Glomerular visceral epithelial cell (primary cell): ENCODE measurements at regions not wholly inside any gene's neighbourhood (a gene's known extent, or its start where the extent isn't known, plus 50 kb on each side); places are given as distances from the start of the nearest gene placed in this dataset.
A peak's percentile ranks its signal among the peaks of the same experiment; 100 is the strongest.

Source experiments
- DNase-seq: peaks from one replicate; pipeline ENCODE4 v3.0.0-alpha.2; 2016; ENCODE audit errors: extremely low spot score

- DNase-seq: no peak
Measured at GRCh38 chr7:131221061-131221460, 106.6 kb upstream of the MKLN1 start.

- DNase-seq: no peak
Measured at GRCh38 chr7:131222171-131222570, 105.5 kb upstream of the MKLN1 start.

GRCh38 chr7:131223151-131223550 lies 104.5 kb upstream of the MKLN1 start:
- DNase-seq: no peak

DNA sequence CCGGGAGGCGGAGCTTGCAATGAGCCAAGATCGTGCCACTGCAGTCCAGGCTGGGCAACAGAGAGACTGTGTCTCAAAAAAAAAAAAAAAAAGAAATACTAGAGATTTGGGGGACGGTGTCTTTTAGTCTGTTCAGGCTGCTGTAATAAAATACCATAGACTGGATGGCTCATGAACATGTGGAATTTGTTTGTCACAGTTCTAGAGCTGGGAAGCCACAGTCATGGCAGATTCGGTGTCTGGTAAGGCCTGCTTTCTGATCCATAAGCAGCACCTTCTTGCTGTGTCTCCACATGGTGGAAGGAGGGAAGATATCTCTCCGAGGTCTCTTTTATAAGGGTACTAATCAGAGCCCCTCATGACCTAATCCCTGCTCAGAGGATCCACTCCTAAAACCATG lies 102.7 kb upstream of the MKLN1 start:
- DNase-seq: no peak

DNA sequence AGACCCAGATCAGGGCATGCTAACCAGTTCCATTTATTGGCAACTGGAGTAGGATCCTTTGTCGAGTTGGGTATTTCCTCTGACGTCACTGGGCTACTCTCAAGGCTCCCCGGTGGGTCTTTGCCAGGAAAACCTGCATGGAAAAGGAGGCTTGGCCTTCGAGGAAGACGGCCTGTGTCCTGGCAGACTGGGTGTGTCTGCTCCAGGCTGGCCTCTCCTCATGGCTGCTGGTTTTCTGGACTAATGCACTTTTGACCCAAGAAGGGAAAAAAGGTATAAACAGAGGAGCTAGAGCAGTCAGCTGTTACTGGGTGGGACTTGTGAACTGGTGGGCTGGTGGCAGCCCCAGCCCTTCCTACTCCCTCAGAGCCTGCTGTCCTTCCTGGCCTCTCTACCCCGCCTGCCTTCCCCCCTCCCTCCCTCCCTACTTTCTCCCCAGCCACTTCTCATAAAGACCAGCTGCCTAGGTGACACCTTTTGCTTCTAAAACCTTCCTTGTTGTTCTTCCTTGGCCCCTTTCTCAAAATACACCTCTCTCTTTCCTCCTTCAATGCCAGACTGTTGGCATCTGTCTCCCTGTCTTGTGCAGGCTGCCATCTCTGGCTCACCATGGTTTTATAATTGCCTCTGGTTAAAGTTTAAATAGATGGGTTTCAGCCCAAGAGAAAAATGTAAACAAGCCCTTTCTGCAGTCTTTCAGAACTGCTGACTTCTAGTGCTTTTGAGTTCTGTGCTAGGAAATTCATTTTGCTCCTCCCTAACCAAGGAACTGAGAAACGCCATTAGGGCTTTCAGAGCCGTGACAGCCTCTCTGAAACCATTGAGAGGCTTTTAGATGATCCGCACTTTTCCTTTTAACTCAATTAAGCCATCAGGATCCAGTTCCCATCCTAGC lies 101.8 kb upstream of the MKLN1 start:
- peak; percentile 80 for DNase-seq

DNA sequence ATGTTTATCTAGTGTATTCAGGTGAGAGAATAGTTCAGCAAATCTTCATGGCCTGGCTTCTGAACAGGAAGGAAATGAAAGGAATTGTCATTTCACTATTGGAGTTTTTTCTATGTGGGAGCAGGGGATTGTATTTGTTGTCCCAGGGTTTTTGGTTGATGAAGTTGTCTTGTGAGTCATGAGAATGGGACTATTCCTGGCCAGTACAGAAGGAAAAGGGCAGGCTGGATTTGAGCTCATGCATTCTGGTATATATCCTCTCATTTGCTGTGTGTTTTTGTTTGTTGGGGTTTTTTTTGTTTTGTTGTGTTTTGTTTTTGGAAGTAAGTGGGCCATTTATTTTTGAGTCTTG lies 101.2 kb upstream of the MKLN1 start:
- DNase-seq: no peak

DNA sequence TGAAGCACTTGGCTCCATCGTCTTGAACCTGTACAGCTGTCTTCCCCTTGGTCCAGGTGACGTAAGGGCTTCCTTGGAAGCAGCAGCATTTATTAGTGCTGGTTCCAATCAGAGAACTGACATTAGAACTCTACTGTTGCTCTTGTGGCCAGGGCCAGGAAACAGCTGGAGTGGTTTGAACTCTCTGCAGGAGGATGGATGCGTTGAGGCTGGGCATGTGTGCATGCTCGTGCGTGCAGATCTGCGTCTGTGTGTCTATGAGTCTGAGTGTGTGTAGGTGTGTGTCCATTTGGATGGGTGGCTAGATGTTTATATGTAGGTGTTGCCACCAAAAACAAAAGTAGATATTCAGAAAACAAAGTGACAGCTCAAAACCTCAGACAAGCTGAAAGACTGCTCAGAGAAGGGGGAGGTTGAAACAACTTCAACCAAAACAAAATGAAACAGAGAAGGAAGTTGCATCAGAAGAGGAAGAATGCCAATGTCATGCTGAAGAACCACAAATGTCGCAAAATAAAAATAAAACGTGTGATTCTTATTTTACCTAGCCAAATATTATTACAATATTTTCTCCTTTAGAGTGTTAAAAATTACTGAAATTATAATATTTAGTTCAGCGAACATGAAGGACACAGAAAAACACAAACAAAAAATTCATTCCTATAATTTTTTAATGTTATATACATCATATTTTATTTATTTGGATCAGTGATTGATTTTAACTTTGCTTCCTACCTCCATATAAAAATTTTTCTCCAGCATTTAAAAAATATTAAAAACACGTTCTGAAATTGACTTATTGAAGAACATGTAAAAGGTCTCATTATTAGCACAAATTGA lies 96.1 kb upstream of the MKLN1 start:
- DNase-seq: no peak

GRCh38 chr7:131232768-131233167 lies 94.9 kb upstream of the MKLN1 start:
- DNase-seq: no peak

GRCh38 chr7:131233193-131233592 lies 94.5 kb upstream of the MKLN1 start:
- no peak for DNase-seq

GRCh38 chr7:131234719-131235488 lies 92.8 kb upstream of the MKLN1 start:
- no peak for DNase-seq

DNA sequence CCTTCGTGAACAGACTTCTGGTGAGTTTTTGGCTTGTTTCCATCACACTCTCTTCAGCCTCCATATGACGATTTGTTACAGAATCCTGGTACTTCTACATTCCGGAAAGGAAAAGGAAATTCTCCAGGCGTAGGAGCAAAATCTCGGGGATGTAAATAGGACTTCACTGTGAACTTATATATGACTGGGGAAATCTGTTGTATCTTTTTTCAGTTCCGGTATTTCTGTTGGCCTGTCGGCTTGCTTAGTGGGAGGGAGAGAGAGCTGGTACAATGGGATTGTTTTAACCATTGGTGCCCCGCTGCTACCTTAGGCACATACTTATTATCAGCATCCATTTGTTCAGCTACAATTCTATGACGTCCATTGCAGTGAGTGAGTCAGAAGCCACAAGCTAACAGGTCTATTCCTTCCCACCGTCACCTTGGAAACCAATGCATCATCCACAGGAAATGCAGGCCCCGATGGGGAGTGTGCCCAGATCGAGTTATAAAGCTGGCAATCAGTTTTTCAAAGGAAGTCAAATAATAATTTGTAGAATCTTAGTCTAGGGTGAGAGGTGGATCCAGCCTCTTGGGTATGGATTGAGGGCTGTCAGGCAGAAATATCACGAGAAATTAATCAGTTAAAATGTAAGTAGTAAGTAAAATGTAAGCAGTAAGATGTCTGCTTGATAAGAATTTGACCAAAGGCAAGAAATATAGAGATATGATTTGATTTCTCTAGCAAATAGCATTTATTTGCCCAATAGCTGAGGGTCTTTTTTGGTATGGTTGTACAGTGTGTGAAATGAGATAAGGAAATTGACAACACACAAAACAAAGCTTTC lies 92.0 kb upstream of the MKLN1 start:
- DNase-seq: peak; percentile 90

- DNase-seq: no peak
Measured at GRCh38 chr7:131236318-131236672, 91.4 kb upstream of the MKLN1 start.

- peak; percentile 70 for DNase-seq
Measured at GRCh38 chr7:131238347-131238931, 89.2 kb upstream of the MKLN1 start.

DNA sequence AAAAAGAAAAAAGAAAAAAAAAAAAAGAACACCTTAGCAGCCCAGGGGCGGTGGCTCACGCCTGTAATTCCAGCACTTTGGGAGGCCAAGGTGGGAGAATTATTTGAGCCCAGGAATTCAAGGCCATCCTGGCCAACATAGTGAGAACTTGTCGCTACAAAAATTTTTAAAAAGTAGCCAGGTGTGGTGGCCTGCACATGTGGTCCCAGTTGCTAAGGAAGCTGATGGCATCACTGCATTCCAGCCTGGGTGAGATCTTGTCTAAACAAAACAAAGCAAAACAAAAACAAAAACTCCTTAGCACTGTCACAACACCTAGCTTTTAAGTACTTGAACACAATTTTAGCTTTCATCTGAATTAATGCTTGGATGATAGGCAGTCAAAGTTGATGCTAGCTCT lies 86.3 kb upstream of the MKLN1 start:
- DNase-seq: no peak

GRCh38 chr7:131242123-131242650 lies 85.5 kb upstream of the MKLN1 start:
- DNase-seq: no peak

- peak; percentile 82 for DNase-seq
Measured at GRCh38 chr7:131244259-131244852, 83.3 kb upstream of the MKLN1 start.

DNA sequence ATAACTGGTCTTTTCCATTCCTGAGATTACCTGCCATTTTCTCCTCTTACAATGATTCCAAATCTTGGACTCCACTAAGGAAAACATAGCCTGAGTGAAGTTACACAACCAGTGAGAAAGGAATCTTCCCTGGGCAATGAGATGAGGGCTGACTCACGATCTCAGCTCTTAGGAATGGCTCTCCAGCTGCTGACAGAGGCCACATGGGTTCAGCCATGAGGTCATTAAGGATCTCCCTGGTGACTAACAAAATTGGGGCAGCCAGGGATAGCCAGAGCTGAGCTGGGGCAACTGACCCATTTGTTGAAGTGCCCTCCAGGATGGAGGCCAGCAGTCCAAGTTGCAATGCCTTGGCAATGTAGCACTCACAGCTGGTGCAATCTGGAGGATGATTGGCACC lies 78.7 kb upstream of the MKLN1 start:
- peak; percentile 91 for DNase-seq

- no peak for DNase-seq
Measured at GRCh38 chr7:131249483-131249882, 78.2 kb upstream of the MKLN1 start.

GRCh38 chr7:131250331-131250730 lies 77.3 kb upstream of the MKLN1 start:
- DNase-seq: no peak

GRCh38 chr7:131251371-131251770 lies 76.3 kb upstream of the MKLN1 start:
- DNase-seq: no peak
